A673 (cell line): ENCODE measurements at regions not wholly inside any gene's neighbourhood (a gene's known extent, or its start where the extent isn't known, plus 50 kb on each side); places are given as distances from the start of the nearest gene placed in this dataset.

Experiments
- EZH2 ChIP-seq: fragments of 200-600 bp; sonication (generic); IDR thresholded peaks from 2 replicates; pipeline ENCODE4 v1.6.1; 2017; ENCODE audit warnings: borderline replicate concordance, low read depth, mild to moderate bottlenecking, mixed read lengths, antibody characterized with exemption, low read length; ENCODE audit not compliant: poor library complexity, severe bottlenecking
- TF ChIP-seq, protein P1 (sequence below): fragments of 300-800, 200-600 bp; sonication (generic); conservative IDR thresholded peaks from 2 replicates; pipeline ENCODE4 v1.5.1; 2017; ENCODE audit warnings: low read depth, mild to moderate bottlenecking, antibody characterized with exemption, low read length, moderate library complexity, mixed read lengths

GRCh38 chr2:186130748-186131641 is 355.1 kb upstream of the ZC3H15 start:
- TF ChIP-seq, protein P1, sequence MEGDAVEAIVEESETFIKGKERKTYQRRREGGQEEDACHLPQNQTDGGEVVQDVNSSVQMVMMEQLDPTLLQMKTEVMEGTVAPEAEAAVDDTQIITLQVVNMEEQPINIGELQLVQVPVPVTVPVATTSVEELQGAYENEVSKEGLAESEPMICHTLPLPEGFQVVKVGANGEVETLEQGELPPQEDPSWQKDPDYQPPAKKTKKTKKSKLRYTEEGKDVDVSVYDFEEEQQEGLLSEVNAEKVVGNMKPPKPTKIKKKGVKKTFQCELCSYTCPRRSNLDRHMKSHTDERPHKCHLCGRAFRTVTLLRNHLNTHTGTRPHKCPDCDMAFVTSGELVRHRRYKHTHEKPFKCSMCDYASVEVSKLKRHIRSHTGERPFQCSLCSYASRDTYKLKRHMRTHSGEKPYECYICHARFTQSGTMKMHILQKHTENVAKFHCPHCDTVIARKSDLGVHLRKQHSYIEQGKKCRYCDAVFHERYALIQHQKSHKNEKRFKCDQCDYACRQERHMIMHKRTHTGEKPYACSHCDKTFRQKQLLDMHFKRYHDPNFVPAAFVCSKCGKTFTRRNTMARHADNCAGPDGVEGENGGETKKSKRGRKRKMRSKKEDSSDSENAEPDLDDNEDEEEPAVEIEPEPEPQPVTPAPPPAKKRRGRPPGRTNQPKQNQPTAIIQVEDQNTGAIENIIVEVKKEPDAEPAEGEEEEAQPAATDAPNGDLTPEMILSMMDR = no peak
- TF ChIP-seq EZH2 = no peak
